ENCODE measurements at regions not wholly inside any gene's neighbourhood (a gene's known extent, or its start where the extent isn't known, plus 50 kb on each side); places are given as distances from the start of the nearest gene placed in this dataset.
A peak's percentile ranks its signal among the peaks of the same experiment; 100 is the strongest.

- H3K4me1 Mint-ChIP-seq, result no peaks in the 10 kb centered on the region
Observed at GRCh38 chr13:79829880-79830279, 348.9 kb downstream of the NDFIP2 start.

DNA sequence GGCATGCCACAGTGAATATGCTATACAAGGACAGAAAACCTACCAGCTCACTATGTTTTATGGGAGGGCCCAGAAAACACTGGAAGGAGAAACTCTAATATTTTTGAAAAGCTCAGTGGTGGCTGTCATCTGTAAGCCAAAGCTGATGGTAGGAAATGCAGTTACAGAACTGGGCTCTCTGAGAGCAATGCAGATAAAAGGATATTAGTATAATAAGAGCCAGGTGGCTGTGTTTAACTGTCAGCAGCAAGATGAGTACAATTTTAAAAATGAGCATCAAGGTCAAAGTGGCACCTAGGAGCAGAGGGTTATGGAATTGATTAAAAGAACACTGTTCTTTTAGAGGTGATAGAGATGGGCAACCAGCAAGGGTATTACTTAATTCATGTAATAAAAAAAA is 345.0 kb downstream of the NDFIP2 start:
- H3K27ac Mint-ChIP-seq, result no peak overlapping the region
- peaks cover 0 to 11% (median 1%) of the 10 kb centered on the region in 3 donors for H3K9me3 Mint-ChIP-seq
- H3K36me3 Mint-ChIP-seq, result no peaks in the 10 kb centered on the region
- H3K4me3 Mint-ChIP-seq, result no peak overlapping the region
- H3K4me1 Mint-ChIP-seq, result no peaks in the 10 kb centered on the region
- peaks cover 2% of the 10 kb centered on the region for H3K27me3 Mint-ChIP-seq

More at GRCh38 chr13:79829880-79830279, 348.9 kb downstream of the NDFIP2 start:
- Mint-ChIP-seq H3K27me3 (no peaks in the 10 kb centered on the region), H3K9me3 (peaks cover 0 to 7% (median 3%) of the 10 kb centered on the region in 3 donors), H3K4me3 (no peak overlapping the region), H3K36me3 (no peaks in the 10 kb centered on the region), H3K27ac (no peak overlapping the region)

DNA sequence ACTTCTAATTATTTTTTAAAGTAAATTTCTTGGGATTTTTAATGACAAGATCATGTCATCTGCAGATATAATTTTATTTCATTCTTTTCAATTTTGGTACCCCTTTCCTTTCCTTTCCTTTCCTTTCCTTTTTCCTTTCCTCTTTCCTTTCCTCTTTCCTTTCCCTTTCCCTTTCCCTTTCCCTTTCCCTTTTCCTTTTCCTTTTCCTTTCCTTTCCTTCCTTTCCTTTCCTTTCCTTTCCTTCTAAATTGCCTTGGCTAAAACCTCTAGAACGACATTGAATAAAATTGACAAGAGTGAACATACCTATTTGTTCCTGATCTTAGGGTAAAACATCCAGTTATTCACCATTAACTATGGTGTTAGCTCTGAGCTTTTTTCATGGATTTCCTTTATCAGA is 334.1 kb downstream of the NDFIP2 start:
- H3K4me1 Mint-ChIP-seq, result peaks cover 4 to 22% (median 13%) of the 10 kb centered on the region in 3 donors
- H3K4me3 Mint-ChIP-seq, result no peak overlapping the region
- peaks cover 0 to 3% (median 0%) of the 10 kb centered on the region in 3 donors for H3K9me3 Mint-ChIP-seq
- no peak overlapping the region for H3K27ac Mint-ChIP-seq
- H3K27me3 Mint-ChIP-seq, result no peaks in the 10 kb centered on the region
- no peaks in the 10 kb centered on the region for H3K36me3 Mint-ChIP-seq

- H3K36me3 Mint-ChIP-seq, result no peaks in the 10 kb centered on the region
- H3K27ac Mint-ChIP-seq, result peak overlapping the region; percentile 25 to 91 (median 65)
- H3K9me3 Mint-ChIP-seq, result peaks cover 0 to 3% (median 0%) of the 10 kb centered on the region in 3 donors
- H3K4me3 Mint-ChIP-seq, result peak overlapping the region; percentile 16 to 58 (median 36)
- H3K27me3 Mint-ChIP-seq, result no peaks in the 10 kb centered on the region
- H3K4me1 Mint-ChIP-seq, result peaks cover 4 to 22% (median 13%) of the 10 kb centered on the region in 3 donors
Observed at GRCh38 chr13:79812070-79812850, 331.3 kb downstream of the NDFIP2 start.

GRCh38 chr13:79811170-79811569 is 330.2 kb downstream of the NDFIP2 start:
- peaks cover 4 to 22% (median 13%) of the 10 kb centered on the region in 3 donors for H3K4me1 Mint-ChIP-seq
- H3K27ac Mint-ChIP-seq, result no peak overlapping the region
- no peaks in the 10 kb centered on the region for H3K36me3 Mint-ChIP-seq

DNA sequence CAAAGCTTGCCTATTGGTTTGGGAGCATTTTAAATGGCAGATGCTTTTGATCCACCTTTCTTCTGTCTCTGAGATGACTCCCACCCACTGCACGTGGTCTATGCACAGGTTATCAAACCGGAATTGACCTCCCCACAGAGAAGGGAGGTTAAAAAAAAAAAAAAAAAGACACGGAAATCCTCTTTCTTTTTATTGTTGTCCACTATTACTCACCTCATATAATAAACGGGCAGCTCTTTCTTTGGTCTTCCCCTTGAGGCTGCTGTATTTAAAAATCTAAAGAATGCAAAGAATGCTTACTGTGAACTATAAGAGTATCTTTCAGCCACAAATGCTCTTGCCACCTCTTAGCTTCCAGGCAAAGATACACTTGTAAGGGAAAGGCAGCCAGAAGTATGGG is 329.7 kb downstream of the NDFIP2 start:
- H3K27ac Mint-ChIP-seq, result no peak overlapping the region
- no peak overlapping the region for H3K4me3 Mint-ChIP-seq

More at GRCh38 chr13:79811170-79811569, 330.2 kb downstream of the NDFIP2 start:
- peaks cover 0 to 6% (median 0%) of the 10 kb centered on the region in 3 donors for H3K9me3 Mint-ChIP-seq
- no peak overlapping the region for H3K4me3 Mint-ChIP-seq
- H3K27me3 Mint-ChIP-seq, result peaks cover 2% of the 10 kb centered on the region

DNA sequence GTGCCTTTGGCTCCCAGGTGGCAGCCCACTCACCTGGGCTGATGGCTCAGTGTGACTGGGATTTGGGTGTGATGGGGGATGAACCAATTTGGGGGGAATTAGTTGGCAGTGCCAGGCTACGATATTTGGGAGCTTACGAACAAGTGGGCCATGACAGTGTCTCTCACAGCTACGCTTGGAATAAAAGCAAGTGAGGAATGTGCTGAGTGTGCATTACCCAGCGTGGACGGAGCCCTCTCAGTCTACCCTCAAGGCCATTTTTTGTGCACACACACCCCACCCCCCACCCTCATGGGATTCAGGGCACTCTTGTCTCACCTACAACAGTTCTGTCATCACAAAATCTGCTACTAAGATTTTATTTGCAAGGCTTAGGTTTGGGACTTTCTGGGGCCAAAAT is 329.1 kb downstream of the NDFIP2 start:
- Mint-ChIP-seq H3K36me3 (no peaks in the 10 kb centered on the region), H3K27ac (no peak overlapping the region), H3K4me3 (no peak overlapping the region), H3K9me3 (peaks cover 0 to 5% (median 0%) of the 10 kb centered on the region in 3 donors), H3K27me3 (peaks cover 2% of the 10 kb centered on the region), H3K4me1 (peaks cover 4 to 22% (median 13%) of the 10 kb centered on the region in 3 donors)

More for the DNA sequence above, 329.7 kb downstream of the NDFIP2 start:
- peaks cover 0 to 6% (median 0%) of the 10 kb centered on the region in 3 donors for H3K9me3 Mint-ChIP-seq
- H3K27me3 Mint-ChIP-seq, result peaks cover 2% of the 10 kb centered on the region
- peaks cover 4 to 22% (median 13%) of the 10 kb centered on the region in 3 donors for H3K4me1 Mint-ChIP-seq
- no peaks in the 10 kb centered on the region for H3K36me3 Mint-ChIP-seq

DNA sequence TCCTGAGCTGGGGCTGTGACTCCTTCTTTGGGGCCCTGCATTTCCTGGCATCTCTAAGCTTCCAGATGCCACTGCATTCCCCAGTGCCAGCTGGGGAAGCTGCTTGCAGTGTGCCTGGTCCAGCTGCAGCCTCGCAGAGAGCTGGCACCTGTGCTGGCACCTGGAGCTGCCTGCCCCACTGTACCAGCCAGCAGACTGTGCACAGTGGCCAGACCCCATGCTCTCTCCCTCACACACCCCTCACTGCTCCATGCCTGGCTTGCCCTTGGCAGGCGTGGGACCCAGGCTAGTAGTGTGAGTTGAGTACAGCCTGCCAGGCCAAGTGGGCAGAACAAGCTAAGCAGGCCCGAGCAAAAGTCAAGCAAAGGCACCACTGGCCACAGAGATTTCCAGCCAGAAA is 327.5 kb downstream of the NDFIP2 start:
- Mint-ChIP-seq H3K4me3 (no peak overlapping the region), H3K4me1 (peaks cover 4 to 25% (median 13%) of the 10 kb centered on the region in 3 donors), H3K27me3 (peaks cover 2% of the 10 kb centered on the region), H3K27ac (no peak overlapping the region), H3K36me3 (no peaks in the 10 kb centered on the region), H3K9me3 (peaks cover 0 to 5% (median 0%) of the 10 kb centered on the region in 3 donors)

GRCh38 chr13:79807554-79807953 is 326.6 kb downstream of the NDFIP2 start:
- H3K4me3 Mint-ChIP-seq, result no peak overlapping the region
- H3K4me1 Mint-ChIP-seq, result peaks cover 6 to 22% (median 8%) of the 10 kb centered on the region in 3 donors
- H3K9me3 Mint-ChIP-seq, result peaks cover 0 to 5% (median 0%) of the 10 kb centered on the region in 3 donors
- peaks cover 2% of the 10 kb centered on the region for H3K27me3 Mint-ChIP-seq
- H3K27ac Mint-ChIP-seq, result no peak overlapping the region
- no peaks in the 10 kb centered on the region for H3K36me3 Mint-ChIP-seq

DNA sequence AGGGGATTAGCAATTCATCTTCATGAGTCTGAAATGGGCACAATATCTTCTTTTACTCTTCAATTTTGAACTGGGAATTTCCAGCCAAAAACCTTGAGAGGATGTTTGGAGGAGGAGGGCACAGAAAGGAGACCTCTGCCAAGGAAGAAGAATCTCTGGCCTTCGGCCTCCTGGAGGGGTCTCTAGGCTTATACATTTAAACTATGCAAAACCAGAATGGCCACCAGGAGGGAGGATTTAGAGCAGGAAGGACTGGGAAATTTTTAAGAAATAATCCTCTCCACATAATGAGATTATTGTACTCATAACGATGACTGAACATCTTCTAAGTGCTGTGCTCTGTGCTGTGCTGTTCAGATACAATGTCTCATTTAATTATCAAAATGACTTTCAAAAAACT is 325.9 kb downstream of the NDFIP2 start:
- Mint-ChIP-seq H3K4me1 (peaks cover under 1 to 15% (median 3%) of the 10 kb centered on the region in 3 donors), H3K4me3 (peak overlapping the region in 1 of 4 donors; percentile 22), H3K27me3 (peaks cover 2% of the 10 kb centered on the region), H3K36me3 (no peaks in the 10 kb centered on the region), H3K27ac (no peak overlapping the region), H3K9me3 (peaks cover 0 to 4% (median 0%) of the 10 kb centered on the region in 3 donors)

DNA sequence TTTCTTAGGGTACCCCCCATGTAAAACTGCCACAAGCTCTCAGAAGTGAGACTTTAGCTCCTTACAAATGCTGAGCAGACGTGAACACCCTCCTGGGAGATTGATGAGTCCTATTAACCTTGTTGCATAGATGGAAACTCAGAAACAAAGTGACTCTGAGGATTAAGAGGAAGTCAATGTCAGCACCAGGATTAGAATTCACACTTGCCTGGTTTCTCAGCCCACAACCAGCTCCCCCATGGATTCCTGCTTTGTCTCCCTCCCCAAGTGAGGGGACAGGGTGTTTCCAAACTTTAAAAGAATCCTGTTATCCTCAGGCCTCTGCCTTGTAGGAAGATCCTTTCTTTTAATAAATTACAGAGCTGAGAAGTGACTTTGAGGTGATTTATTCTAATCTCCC is 324.4 kb downstream of the NDFIP2 start:
- Mint-ChIP-seq H3K4me3 (no peak overlapping the region), H3K36me3 (no peaks in the 10 kb centered on the region), H3K9me3 (peaks cover 0 to 4% (median 0%) of the 10 kb centered on the region in 3 donors), H3K27ac (no peak overlapping the region), H3K4me1 (peaks cover 0 to 9% (median 3%) of the 10 kb centered on the region in 3 donors), H3K27me3 (peaks cover 2% of the 10 kb centered on the region)

GRCh38 chr13:79803989-79804388 is 323.0 kb downstream of the NDFIP2 start:
- Mint-ChIP-seq H3K4me3 (no peak overlapping the region), H3K4me1 (peaks cover 0 to 8% (median 3%) of the 10 kb centered on the region in 3 donors), H3K27me3 (peaks cover 2% of the 10 kb centered on the region), H3K27ac (no peak overlapping the region), H3K9me3 (peaks cover 0 to 4% (median 0%) of the 10 kb centered on the region in 3 donors), H3K36me3 (no peaks in the 10 kb centered on the region)

GRCh38 chr13:79803296-79803695 is 322.3 kb downstream of the NDFIP2 start:
- peaks cover 2% of the 10 kb centered on the region for H3K27me3 Mint-ChIP-seq
- H3K9me3 Mint-ChIP-seq, result peaks cover 0 to 4% (median 0%) of the 10 kb centered on the region in 3 donors
- no peaks in the 10 kb centered on the region for H3K36me3 Mint-ChIP-seq
- peaks cover 0 to 8% (median 3%) of the 10 kb centered on the region in 3 donors for H3K4me1 Mint-ChIP-seq
- no peak overlapping the region for H3K4me3 Mint-ChIP-seq
- no peak overlapping the region for H3K27ac Mint-ChIP-seq

DNA sequence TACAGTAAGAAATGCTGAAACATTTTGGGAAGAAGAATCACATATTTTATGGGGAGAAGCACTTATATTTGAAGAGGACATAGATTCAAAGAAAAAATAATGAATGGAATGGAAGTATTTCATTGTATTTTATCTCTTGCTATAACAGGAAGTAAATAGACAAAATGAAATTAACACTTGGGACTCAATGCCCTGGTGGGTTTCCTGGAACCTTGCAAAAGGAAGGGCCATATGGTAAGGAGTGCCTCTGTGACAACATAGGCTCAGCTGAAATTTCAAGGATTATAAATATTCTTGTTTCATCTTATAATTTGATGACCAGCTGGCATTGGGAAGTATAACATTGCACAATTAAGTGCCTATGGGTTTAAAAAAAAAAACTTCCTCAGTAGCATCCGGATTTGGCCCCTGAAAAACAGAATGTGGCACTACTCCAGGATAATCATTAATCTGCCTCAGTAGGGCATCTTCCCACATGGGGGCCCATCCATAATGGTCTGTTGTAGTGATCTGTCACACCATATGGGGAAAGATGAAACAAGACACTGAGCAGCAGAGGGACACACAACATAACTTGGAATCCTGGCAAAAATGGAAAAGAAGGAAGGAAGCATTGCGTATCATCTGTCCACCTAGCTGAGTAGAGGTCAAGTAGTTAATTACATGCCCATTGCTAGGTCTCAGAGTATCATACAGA is 321.6 kb downstream of the NDFIP2 start:
- Mint-ChIP-seq H3K9me3 (peaks cover 0 to 4% (median 0%) of the 10 kb centered on the region in 3 donors), H3K4me3 (peak overlapping the region in 1 of 4 donors; percentile 1), H3K27ac (no peak overlapping the region), H3K4me1 (peaks cover 0 to 8% (median 3%) of the 10 kb centered on the region in 3 donors), H3K36me3 (no peaks in the 10 kb centered on the region), H3K27me3 (peaks cover 2% of the 10 kb centered on the region)

Data from IgD-negative memory B cell (primary cell).